Pancreas (tissue), 10 donors: ENCODE measurements at regions not wholly inside any gene's neighbourhood (a gene's known extent, or its start where the extent isn't known, plus 50 kb on each side); places are given as distances from the start of the nearest gene placed in this dataset.

Experiments
- ATAC-seq, 4 donors: fragments of 200-7000 bp; cut with Tn5 transposase; one replicate each; pipeline versions ENCODE4 v1.8.0 to v1.9.1; 2020; ENCODE audit warnings: mild to moderate bottlenecking in 4 of 4, moderate library complexity in 4 of 4
- DNase-seq, 6 donors: peaks; one replicate each; pipeline ENCODE4 v3.0.0-alpha.2; 2020
- FAIRE-seq: peaks from 2 replicates; lab custom pipeline; 2012; peaks lifted over from hg19 to GRCh38; lab: Jason Lieb, UNC
- H3K27ac ChIP-seq, 4 donors: fragments of 200-600 bp; sonication (generic); 1 replicate in 3 of 4; 2 replicates in 1 of 4; pipeline versions ENCODE4 v1.5.0 to v1.8.0; 2020
- H3K27me3 ChIP-seq, 4 donors: fragments of 200-600 bp; one replicate each; pipeline ENCODE4 v1.8.0; 2021
- H3K36me3 ChIP-seq, 3 donors: fragments of 200-600 bp; sonication (generic) in 1 of 3; one replicate each; pipeline versions ENCODE4 v1.5.0 to v1.8.0; 2020 to 2021
- H3K4me1 ChIP-seq, 3 donors: fragments of 200-600 bp; one replicate each; pipeline ENCODE4 v1.8.0; 2021
- H3K4me3 ChIP-seq, 4 donors: fragments of 200-600 bp; sonication (generic) in 2 of 4; one replicate each; pipeline versions ENCODE4 v1.5.0 to v1.8.0; 2020 to 2021
- H3K9me3 ChIP-seq, 4 donors: fragments of 200-600 bp; one replicate each; pipeline ENCODE4 v1.8.0; 2021
- WGBS, 2 donors: extraction: QIAGEN DNeasy Blood & Tissue Kit; methylation state at CpG; one replicate each; pipeline ENCODE4 v1.1.7; 2013; 5-methylcytosine and 5-hydroxymethylcytosine counted together
- intact Hi-C, 3 donors: fragments of 100-400 bp; cut with DNase I; formaldehyde crosslinking; loops; one replicate each; pipeline versions ENCODE4 v1.11.1 to v1.14.2; 2022
- TF ChIP-seq, protein P1 (sequence below), 4 donors: fragments of 200-600 bp; sonication (generic) in 3 of 4; IDR thresholded peaks; one replicate each; pipeline versions ENCODE4 v1.5.0 to v1.8.0; 2021; ENCODE audit warnings: antibody characterized with exemption in 4 of 4
- donor health status: healthy with polysubstance abuse.
- donor health status: DM: no; HTN: no; CAD: no; lungs with moderate emphysema.
- donor health status: DM: no; HTN: no; CAD: no.
- donor health status: control.
- donor health status: control.
- donor health status: Bipolar disorder and iron deficiency.
- donor health status: DM: yes; HTN: yes; CAD: no.
- donor health status: DM: no; HTN: no; CAD: no.
- donor health status: DM: no; HTN: no; CAD: no.
- donor health status: DM: yes; HTN: yes; CAD: no.

DNA sequence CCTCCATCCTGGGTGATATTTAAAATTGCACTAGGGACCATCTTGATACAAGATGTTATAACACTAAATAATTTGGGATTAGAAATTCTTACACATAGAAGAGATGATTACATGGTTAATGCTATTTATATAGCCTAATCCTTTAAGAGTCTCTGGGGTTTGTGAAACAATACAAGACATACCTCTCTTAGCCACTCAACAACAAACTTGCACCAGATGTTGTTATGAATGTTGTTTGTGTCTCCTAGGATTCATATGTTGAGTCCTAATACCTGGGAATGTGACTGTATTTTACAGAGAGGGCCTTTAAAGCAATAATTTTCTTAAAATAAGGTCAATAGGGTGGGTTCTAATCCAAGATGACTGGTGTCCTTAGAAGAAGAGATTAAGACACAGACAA, 678.3 kb downstream of the NYAP2 start:
- intact Hi-C loops, result no loop called here
- Histone ChIP-seq H3K4me1 (no peaks in the 10 kb centered on the region), H3K4me3 (no peak overlapping the region), H3K36me3 (no peaks in the 10 kb centered on the region), H3K27me3 (no peaks in the 10 kb centered on the region), H3K9me3 (no peaks in the 10 kb centered on the region), H3K27ac (no peak overlapping the region)
- FAIRE-seq, result no peak
- no peak for ATAC-seq
- TF ChIP-seq, protein P1, sequence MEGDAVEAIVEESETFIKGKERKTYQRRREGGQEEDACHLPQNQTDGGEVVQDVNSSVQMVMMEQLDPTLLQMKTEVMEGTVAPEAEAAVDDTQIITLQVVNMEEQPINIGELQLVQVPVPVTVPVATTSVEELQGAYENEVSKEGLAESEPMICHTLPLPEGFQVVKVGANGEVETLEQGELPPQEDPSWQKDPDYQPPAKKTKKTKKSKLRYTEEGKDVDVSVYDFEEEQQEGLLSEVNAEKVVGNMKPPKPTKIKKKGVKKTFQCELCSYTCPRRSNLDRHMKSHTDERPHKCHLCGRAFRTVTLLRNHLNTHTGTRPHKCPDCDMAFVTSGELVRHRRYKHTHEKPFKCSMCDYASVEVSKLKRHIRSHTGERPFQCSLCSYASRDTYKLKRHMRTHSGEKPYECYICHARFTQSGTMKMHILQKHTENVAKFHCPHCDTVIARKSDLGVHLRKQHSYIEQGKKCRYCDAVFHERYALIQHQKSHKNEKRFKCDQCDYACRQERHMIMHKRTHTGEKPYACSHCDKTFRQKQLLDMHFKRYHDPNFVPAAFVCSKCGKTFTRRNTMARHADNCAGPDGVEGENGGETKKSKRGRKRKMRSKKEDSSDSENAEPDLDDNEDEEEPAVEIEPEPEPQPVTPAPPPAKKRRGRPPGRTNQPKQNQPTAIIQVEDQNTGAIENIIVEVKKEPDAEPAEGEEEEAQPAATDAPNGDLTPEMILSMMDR (IDR thresholded peaks at IDR 0.05), result no peak
- no peak for DNase-seq

DNA sequence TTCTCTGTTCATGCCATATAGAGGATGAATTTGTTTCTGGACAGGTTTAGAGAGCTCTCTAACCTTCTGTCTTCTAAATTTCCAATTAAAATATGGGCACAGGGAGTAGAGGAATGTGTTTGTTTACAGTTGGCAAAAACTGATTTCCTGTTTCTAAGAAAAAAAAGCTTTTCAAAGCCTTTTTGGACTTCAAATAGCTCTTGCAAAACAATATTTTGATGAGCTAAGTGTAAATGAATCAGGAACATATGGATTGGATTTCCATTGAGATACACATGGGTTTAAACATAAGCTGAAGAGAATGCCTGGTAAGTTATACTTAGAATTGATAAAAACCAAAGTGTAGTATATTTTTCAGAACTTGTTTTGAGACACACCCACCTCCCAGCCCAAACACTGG, 677.5 kb downstream of the NYAP2 start:
- Histone ChIP-seq H3K4me3 (no peak overlapping the region), H3K4me1 (no peaks in the 10 kb centered on the region), H3K27ac (no peak overlapping the region), H3K9me3 (no peaks in the 10 kb centered on the region), H3K36me3 (no peaks in the 10 kb centered on the region), H3K27me3 (no peaks in the 10 kb centered on the region)
- DNase-seq (no peak), FAIRE-seq (no peak), ATAC-seq (no peak)
- TF ChIP-seq, protein P1 (IDR thresholded peaks at IDR 0.05), result no peak
- intact Hi-C loops, result no loop called here

DNA sequence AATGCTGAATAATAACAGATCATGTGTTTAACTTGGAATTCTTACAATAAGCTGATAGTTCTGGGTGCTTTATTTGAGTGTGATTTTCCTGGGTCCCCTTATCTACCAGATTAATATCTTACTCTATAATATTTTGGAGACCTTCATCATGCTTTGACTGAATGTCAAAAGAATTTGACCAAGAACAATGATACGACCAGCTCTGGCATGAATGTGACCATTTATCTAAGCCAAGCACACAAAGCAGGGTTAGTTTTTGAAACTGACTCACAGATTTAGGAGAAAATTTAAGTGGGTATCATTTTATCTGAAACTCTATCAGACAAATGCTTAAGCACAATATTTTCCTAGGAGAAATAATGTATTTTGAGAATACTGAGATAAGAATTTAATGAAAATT, 677.0 kb downstream of the NYAP2 start:
- Histone ChIP-seq H3K36me3 (no peaks in the 10 kb centered on the region), H3K27me3 (no peaks in the 10 kb centered on the region), H3K4me1 (no peaks in the 10 kb centered on the region), H3K4me3 (no peak overlapping the region), H3K27ac (no peak overlapping the region), H3K9me3 (no peaks in the 10 kb centered on the region)
- intact Hi-C loops, result no loop called here
- TF ChIP-seq, protein P1 (IDR thresholded peaks at IDR 0.05), result no peak
- no peak for ATAC-seq
- FAIRE-seq, result no peak
- WGBS, 2 donors, result 33 to 35% methylated on average over 1 of the region's 1 CpG
- DNase-seq, result no peak

DNA sequence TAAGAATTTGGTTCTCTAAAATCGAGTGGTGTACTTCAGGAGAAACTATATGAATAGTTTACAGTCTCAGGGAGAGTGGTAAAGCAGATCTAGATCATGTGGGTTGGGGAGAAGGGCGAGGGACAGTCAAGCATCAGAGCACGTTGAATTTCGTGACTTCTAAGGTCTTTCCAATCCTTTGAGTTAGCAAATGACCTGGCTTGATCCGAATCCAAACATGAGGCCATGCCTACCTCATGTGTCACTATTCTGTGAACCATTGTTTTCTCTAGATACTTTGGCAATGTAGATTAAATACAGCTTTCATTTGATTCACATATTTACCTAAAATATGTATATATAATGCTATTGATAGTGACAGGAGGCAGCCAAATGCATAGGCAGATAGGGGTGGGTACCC, 674.9 kb downstream of the NYAP2 start:
- Histone ChIP-seq H3K36me3 (no peaks in the 10 kb centered on the region), H3K4me3 (no peak overlapping the region), H3K27me3 (no peaks in the 10 kb centered on the region), H3K27ac (no peak overlapping the region), H3K9me3 (no peaks in the 10 kb centered on the region), H3K4me1 (no peaks in the 10 kb centered on the region)
- intact Hi-C loops, result no loop called here
- WGBS, 2 donors, result 57 to 69% methylated on average over 5 of the region's 5 CpGs
- TF ChIP-seq, protein P1 (IDR thresholded peaks at IDR 0.05), result no peak
- no peak for ATAC-seq
- no peak for DNase-seq
- FAIRE-seq, result no peak

DNA sequence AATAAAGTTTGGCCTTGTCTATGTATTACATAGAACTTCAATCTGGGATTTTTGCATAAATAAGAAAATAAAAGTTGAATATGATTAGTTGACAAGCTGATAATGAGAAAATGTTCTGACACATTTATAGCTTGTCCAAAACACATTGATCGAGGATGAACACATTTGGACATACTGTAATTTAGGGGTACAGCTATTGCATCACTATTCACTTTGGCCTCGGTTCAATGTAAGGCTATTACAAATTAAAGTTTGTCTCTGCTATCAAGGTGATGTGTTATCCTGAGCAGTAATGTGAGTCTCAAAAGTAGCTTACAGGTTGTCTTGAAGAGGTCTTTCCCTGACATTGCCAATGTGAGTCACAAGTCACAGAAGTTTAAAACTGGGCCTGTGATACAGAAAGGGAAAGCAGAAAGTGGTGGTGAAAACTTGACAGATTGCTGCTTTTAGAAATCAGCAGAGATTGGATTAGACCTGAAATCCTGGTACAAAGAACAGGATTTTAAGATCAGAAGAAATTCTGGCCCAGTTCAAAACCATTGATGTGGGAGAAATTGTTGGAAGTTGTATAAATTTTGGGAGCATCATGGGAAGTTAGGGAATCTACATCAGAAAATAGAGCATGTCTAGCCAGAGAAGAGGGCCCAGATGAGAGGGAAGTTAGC, 674.1 kb downstream of the NYAP2 start:
- Histone ChIP-seq H3K27me3 (no peaks in the 10 kb centered on the region), H3K9me3 (no peaks in the 10 kb centered on the region), H3K4me1 (no peaks in the 10 kb centered on the region), H3K4me3 (no peak overlapping the region), H3K36me3 (no peaks in the 10 kb centered on the region), H3K27ac (no peak overlapping the region)
- TF ChIP-seq, protein P1 (IDR thresholded peaks at IDR 0.05), result no peak
- no peak for ATAC-seq
- WGBS, 2 donors, result 88 to 90% methylated on average over 2 of the region's 2 CpGs
- FAIRE-seq, result no peak
- intact Hi-C loops, result no loop called here
- no peak for DNase-seq
